HG02588 (cell line): ENCODE measurements at regions not wholly inside any gene's neighbourhood (a gene's known extent, or its start where the extent isn't known, plus 50 kb on each side); places are given as distances from the start of the nearest gene placed in this dataset.

Source experiments
- ATAC-seq: cut with Tn5 transposase; IDR thresholded peaks from one replicate; pipeline ENCODE4 v1.9.1; 2021; ENCODE audit warnings: mild to moderate bottlenecking, moderate library complexity; ENCODE audit not compliant: unreplicated experiment

GRCh38 chr2:59312967-59313940, 1072.1 kb upstream of the FANCL start:
- ATAC-seq, result no peak

DNA sequence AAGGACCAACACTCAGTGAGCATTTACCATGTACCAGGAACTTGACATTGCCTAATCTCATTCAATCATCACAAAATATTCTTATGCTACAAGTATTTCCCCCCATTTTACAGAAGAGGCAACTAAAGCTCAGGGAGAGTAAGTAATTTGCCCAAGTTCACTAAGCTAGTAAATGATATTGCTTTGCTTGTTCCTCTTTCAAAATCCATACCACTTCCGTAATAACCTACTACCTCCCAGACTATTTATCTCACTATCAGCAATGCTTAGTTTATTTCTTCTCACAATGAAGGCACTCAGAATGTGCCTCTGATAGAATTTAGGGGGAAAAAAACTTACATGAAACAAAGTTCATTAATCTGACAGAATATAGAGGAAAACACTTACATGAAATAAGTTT, 1070.9 kb upstream of the FANCL start:
- no peak for ATAC-seq

- ATAC-seq, result no peak
Observed at GRCh38 chr2:59308108-59308507, 1067.0 kb upstream of the FANCL start.

GRCh38 chr2:59307196-59307595, 1066.1 kb upstream of the FANCL start:
- ATAC-seq, result no peak

DNA sequence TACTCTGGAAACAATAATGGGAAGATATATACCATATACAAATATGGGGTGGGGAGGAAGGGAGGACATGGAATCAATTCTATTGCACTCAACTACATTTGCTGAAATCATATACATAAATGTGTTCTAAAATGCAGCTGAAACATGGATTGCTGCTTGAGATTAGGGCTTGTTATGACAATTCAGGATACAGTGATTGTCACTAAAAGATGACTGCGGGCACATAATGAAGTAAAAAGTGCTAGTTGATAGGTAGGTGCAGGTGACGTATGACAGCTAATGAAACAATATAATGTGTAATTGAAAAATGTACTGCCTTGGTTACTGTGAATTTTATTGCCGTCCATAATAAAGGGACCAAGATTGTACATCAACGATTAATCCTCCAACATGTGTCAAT, 1062.1 kb upstream of the FANCL start:
- no peak for ATAC-seq

- ATAC-seq, result no peak
Observed at GRCh38 chr2:59302683-59303082, 1061.6 kb upstream of the FANCL start.

DNA sequence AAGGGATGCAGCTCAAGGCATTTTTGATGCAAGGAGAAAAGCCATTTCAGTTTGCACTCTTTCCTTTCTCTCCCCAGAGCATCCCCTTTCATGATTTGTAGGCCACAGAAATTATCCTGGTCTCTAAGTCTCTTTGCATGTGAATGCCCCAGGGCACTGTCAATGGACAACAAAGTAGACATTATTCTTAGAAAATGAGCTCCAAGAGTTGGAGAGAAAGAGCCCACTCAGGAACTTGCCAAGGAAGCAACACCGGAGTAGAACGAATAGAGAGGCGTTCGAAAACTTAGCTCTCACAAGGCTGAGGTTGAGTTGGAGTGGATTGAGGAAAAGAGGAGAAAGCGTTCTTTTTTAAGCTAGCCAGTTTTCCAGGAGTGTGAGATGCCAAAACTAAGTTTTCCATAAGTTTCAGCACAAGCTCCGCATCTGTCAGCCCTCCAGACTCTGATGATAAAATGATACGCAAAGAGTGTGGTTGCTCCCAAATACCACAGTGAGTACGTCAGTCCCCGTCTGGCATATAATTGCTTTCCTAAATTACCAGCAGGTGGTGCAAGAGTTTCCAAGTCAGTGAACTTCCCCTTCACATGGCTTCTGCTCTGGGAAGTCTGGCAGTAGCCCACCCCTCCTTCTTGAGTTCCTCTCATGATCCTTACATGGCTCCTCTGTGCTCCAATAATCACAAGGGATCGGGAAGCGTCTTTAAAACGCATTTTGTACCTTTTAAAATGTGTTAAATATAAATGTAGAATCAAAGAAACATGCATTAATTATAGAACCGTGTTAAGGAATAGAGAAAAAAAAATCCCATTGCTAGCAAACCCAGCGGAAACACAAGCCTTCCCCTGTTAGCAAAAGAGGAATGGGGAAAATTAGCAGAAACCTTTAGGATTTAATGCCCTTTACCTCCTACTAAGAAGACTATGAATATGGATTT, 1060.6 kb upstream of the FANCL start:
- peak; percentile 64 for ATAC-seq

GRCh38 chr2:59297816-59298215, 1056.7 kb upstream of the FANCL start:
- no peak for ATAC-seq

GRCh38 chr2:59296279-59296678, 1055.2 kb upstream of the FANCL start:
- no peak for ATAC-seq

DNA sequence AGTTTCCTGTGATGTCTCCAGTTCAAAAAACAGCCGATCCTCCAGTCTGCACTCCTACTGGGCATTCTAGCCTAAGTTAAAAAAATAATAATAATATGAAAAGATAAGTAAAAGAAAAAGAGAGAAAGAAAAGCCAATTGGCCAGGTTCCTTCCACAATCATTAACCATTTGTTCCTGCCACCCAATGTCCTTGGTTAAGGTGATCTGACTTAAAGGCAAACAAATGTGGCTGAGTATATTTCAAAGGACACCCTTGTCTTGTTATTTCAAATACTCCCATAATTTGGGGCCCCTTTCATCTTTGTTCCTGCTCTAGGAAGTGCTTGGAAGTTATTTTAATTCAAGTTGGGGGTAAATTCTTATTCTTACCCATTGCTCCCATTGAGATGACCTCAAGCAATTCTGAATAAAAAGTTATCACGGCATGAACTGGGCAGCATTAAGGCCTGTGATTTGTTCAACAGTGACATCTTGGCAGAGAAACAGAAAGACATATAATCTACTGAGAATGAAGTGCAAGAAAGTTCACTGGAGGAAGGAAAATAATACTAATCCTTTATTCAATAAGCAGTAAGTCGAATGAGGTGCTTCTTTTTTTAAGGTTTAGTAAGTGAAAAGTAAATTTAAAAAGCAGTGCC, 1054.5 kb upstream of the FANCL start:
- ATAC-seq, result no peak

DNA sequence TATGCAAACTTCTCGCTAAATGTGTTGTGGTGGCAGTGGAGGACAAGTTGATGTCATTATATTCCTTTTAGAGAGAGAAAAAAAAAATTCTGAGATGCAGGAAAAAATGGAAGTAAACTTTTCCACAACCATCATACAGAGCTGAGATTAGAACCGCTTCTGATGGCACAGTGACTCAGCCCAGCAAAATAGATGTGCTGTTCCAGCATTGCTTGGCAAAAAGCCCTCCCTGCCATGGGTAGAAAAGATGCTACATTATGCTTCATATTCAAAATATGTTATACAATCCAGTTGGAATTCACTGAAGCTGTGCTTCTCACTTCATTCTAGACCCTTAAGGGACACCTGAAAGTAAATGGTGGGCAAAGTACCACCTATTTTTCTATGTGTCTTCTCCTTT, 1047.6 kb upstream of the FANCL start:
- ATAC-seq, result no peak

- ATAC-seq, result no peak
Observed at GRCh38 chr2:59282374-59283057, 1041.4 kb upstream of the FANCL start.

GRCh38 chr2:59277671-59278070, 1036.5 kb upstream of the FANCL start:
- ATAC-seq, result no peak

- no peak for ATAC-seq
Observed at GRCh38 chr2:59276917-59277316, 1035.8 kb upstream of the FANCL start.

GRCh38 chr2:59276033-59276432, 1034.9 kb upstream of the FANCL start:
- ATAC-seq, result no peak

- ATAC-seq, result no peak
Observed at GRCh38 chr2:59266453-59266852, 1025.3 kb upstream of the FANCL start.

DNA sequence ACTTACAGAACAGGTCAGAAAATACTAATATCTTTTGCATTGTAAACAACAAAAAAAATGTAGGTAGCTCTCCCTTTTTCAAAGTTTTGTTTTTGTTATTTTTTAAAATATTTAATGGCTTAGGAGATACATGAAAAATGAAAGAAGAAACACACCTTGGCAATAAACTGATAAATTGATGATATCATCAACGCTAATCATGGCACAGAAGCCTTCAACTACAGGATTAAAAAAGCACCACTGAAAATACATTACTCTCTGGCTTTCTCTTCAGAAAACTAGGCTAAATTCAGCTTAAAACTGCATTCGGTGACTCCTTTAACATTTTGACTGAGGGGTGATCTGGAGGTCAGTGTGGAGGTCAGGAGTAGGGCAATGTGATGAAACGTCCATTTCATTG, 1018.8 kb upstream of the FANCL start:
- ATAC-seq, result no peak

- no peak for ATAC-seq
Observed at GRCh38 chr2:59256290-59256689, 1015.2 kb upstream of the FANCL start.

GRCh38 chr2:59254279-59254678, 1013.2 kb upstream of the FANCL start:
- no peak for ATAC-seq

GRCh38 chr2:59250307-59250677, 1009.2 kb upstream of the FANCL start:
- ATAC-seq, result no peak
